Stimulated activated CD8-positive, alpha-beta memory T cell treated with anti-CD3 and anti-CD28 coated beads, Interleukin-7, amount 100 ng/mL, for 4 hours (primary cell): ENCODE measurements at regions not wholly inside any gene's neighbourhood (a gene's known extent, or its start where the extent isn't known, plus 50 kb on each side); places are given as distances from the start of the nearest gene placed in this dataset.

ENCODE experiments used
- DNase-seq, 2 donors: peaks; one replicate each; pipeline ENCODE4 v3.0.0-alpha.2; 2020; ENCODE audit warnings: low read depth in 2 of 2

GRCh38 chr3:194989241-194989640 is 281.7 kb downstream of the XXYLT1 start:
- DNase-seq, result no peak

GRCh38 chr3:194990454-194991337 is 280.3 kb downstream of the XXYLT1 start:
- no peak for DNase-seq

- no peak for DNase-seq
Measured at GRCh38 chr3:194991338-194991654, 279.7 kb downstream of the XXYLT1 start.

- no peak for DNase-seq
Measured at GRCh38 chr3:194993896-194994295, 277.1 kb downstream of the XXYLT1 start.

GRCh38 chr3:194994551-194994981 is 276.4 kb downstream of the XXYLT1 start:
- no peak for DNase-seq

- DNase-seq, result no peak
Measured at GRCh38 chr3:194995334-194995733, 275.6 kb downstream of the XXYLT1 start.

- no peak for DNase-seq
Measured at GRCh38 chr3:194995922-194996321, 275.0 kb downstream of the XXYLT1 start.

- no peak for DNase-seq
Measured at GRCh38 chr3:194996746-194997145, 274.2 kb downstream of the XXYLT1 start.

- DNase-seq, result no peak
Measured at GRCh38 chr3:194998417-194998816, 272.5 kb downstream of the XXYLT1 start.

GRCh38 chr3:194998948-194999347 is 272.0 kb downstream of the XXYLT1 start:
- no peak for DNase-seq

GRCh38 chr3:194999491-194999890 is 271.5 kb downstream of the XXYLT1 start:
- no peak for DNase-seq

GRCh38 chr3:195001261-195001660 is 269.7 kb downstream of the XXYLT1 start:
- DNase-seq, result no peak

GRCh38 chr3:195001961-195002861 is 268.7 kb downstream of the XXYLT1 start:
- DNase-seq, result no peak

GRCh38 chr3:195003006-195003892 is 267.7 kb downstream of the XXYLT1 start:
- no peak for DNase-seq

- DNase-seq, result no peak
Measured at GRCh38 chr3:195003893-195004289, 267.1 kb downstream of the XXYLT1 start.

GRCh38 chr3:195004512-195005250 is 266.3 kb downstream of the XXYLT1 start:
- DNase-seq, result no peak

GRCh38 chr3:195005251-195005620 is 265.7 kb downstream of the XXYLT1 start:
- DNase-seq, result no peak

- DNase-seq, result no peak
Measured at GRCh38 chr3:195005759-195006510, 265.0 kb downstream of the XXYLT1 start.

- DNase-seq, result no peak
Measured at GRCh38 chr3:195007151-195007550, 263.8 kb downstream of the XXYLT1 start.

GRCh38 chr3:195007766-195008165 is 263.2 kb downstream of the XXYLT1 start:
- DNase-seq, result no peak
